ENCODE measurements at regions not wholly inside any gene's neighbourhood (a gene's known extent, or its start where the extent isn't known, plus 50 kb on each side); places are given as distances from the start of the nearest gene placed in this dataset.

DNA sequence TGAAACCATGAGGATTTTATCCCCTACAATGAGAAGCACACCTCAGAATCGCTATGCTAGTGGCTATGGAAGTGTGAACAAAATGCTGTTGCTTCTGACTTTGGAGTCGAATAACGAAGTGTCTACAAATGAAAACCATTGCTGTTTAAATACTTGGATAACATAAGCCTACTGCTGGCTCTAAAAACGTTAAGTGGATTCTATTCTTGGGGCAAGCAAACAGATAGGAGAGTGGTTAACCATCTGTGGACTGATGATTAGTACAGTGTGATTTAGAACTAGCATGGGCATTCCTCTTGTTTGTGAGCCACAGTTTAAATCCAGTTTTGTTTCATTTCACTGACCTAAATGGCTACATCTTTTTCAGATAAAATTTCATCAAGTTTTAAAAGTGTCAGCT, 109.7 kb upstream of the PNPLA4 start:
- TF ChIP-seq, protein P1, sequence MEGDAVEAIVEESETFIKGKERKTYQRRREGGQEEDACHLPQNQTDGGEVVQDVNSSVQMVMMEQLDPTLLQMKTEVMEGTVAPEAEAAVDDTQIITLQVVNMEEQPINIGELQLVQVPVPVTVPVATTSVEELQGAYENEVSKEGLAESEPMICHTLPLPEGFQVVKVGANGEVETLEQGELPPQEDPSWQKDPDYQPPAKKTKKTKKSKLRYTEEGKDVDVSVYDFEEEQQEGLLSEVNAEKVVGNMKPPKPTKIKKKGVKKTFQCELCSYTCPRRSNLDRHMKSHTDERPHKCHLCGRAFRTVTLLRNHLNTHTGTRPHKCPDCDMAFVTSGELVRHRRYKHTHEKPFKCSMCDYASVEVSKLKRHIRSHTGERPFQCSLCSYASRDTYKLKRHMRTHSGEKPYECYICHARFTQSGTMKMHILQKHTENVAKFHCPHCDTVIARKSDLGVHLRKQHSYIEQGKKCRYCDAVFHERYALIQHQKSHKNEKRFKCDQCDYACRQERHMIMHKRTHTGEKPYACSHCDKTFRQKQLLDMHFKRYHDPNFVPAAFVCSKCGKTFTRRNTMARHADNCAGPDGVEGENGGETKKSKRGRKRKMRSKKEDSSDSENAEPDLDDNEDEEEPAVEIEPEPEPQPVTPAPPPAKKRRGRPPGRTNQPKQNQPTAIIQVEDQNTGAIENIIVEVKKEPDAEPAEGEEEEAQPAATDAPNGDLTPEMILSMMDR (IDR thresholded peaks at IDR 0.05): no peak
- TF ChIP-seq POLR2AphosphoS5 (IDR thresholded peaks at IDR 0.05; ENCODE audit: insufficient read depth in 1 of 2, low read depth in 1 of 2): no peak
